Fibroblast of pulmonary artery (primary cell): ENCODE measurements at regions not wholly inside any gene's neighbourhood (a gene's known extent, or its start where the extent isn't known, plus 50 kb on each side); places are given as distances from the start of the nearest gene placed in this dataset.

Experiments used
- DNase-seq: peaks from one replicate; pipeline ENCODE4 v3.0.0-alpha.2; 2010; ENCODE audit warnings: low read depth
- H3K4me3 ChIP-seq: replicated peaks from 2 replicates; pipeline ENCODE4 v1.5.1; 2011; ENCODE audit warnings: low read depth, mild to moderate bottlenecking, control low read depth, low read length, moderate library complexity
- TF ChIP-seq, protein P1 (sequence below): IDR thresholded peaks from 2 replicates; pipeline ENCODE4 v1.5.1; 2011; ENCODE audit warnings: mild to moderate bottlenecking, control low read depth, low read length, inconsistent platforms; ENCODE audit errors: missing control alignments

- TF ChIP-seq, protein P1, sequence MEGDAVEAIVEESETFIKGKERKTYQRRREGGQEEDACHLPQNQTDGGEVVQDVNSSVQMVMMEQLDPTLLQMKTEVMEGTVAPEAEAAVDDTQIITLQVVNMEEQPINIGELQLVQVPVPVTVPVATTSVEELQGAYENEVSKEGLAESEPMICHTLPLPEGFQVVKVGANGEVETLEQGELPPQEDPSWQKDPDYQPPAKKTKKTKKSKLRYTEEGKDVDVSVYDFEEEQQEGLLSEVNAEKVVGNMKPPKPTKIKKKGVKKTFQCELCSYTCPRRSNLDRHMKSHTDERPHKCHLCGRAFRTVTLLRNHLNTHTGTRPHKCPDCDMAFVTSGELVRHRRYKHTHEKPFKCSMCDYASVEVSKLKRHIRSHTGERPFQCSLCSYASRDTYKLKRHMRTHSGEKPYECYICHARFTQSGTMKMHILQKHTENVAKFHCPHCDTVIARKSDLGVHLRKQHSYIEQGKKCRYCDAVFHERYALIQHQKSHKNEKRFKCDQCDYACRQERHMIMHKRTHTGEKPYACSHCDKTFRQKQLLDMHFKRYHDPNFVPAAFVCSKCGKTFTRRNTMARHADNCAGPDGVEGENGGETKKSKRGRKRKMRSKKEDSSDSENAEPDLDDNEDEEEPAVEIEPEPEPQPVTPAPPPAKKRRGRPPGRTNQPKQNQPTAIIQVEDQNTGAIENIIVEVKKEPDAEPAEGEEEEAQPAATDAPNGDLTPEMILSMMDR, result no peak
- H3K4me3 ChIP-seq, result no peak overlapping the region
- no peak for DNase-seq
Observed at GRCh38 chr9:135240222-135240621, 152.8 kb downstream of the OLFM1 start.

DNA sequence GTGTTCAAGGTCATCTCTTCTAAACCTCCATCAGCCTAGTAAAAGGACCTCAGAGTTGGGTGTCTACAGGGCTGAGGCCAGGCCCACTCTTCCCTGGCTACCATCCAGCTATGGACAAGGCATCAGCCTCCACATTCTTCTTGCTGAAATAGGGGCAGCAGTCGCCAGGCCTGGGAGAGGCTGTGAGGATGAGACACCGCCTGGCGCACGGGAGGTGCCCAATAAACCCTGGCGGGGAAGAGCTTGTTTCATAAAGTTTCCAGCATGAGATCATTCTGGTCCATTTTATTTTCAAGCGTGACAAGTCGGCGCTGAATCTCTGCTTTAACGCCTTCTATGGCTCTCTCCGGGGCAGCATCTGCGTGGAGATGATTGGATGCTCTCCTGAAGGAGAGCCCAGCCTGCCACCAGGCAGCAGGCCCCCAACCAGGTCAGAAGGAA is 153.4 kb downstream of the OLFM1 start:
- H3K4me3 ChIP-seq, result no peak overlapping the region
- DNase-seq, result no peak
- TF ChIP-seq, protein P1, result no peak

DNA sequence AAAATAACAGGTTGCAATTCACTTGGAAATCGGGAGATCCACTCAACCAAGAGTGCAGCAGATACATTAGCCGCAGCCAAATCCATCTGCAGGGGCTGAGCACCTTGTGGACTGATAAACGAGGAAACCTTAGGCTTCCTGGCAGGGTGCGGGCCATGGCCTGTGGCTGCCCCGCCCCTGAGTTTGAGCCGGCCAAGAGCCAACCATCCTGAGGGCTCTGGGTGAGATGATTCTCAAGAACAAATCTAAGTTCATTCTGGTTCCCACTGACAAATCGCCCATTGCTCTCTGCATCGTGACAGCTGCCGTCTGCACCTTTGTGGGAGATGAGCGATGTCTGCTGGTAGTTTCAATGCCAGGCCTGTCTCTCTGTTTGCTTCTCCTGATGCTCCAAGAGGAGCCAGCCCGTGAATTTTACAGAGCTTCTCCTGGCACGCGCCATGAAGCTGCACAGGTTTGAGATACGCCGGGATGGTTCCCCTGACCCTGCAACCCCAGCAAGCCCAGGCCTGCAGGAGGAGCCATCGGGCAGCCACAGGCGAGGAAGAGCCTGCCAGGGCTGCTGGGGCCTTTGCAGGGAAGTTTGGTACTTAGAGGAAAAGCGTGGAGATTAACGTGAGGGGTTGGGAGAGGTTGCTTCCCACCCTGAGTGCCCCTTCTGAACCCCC is 154.0 kb downstream of the OLFM1 start:
- H3K4me3 ChIP-seq, result no peak overlapping the region
- no peak for DNase-seq
- TF ChIP-seq, protein P1, result no peak

DNA sequence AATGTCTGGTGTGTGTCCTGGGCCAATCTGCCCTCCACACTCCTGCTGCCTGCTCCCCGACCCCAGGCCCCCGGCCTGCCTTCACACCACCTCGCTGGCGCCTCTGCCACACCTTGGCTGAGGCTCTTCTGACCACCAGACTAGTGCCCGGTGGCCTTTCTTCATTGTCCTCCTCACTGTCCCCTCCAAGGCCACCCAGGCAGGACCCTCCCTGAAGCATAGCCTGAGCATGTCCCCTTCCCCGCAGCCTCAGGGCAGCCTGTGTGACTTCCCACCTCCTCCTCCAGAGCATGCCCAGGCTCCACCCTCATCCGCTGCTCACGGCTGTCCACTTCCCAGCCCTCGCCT is 154.6 kb downstream of the OLFM1 start:
- no peak for DNase-seq
- TF ChIP-seq, protein P1, result no peak
- H3K4me3 ChIP-seq, result no peak overlapping the region

GRCh38 chr9:135242406-135242805 is 154.9 kb downstream of the OLFM1 start:
- TF ChIP-seq, protein P1, result no peak
- DNase-seq, result no peak

DNA sequence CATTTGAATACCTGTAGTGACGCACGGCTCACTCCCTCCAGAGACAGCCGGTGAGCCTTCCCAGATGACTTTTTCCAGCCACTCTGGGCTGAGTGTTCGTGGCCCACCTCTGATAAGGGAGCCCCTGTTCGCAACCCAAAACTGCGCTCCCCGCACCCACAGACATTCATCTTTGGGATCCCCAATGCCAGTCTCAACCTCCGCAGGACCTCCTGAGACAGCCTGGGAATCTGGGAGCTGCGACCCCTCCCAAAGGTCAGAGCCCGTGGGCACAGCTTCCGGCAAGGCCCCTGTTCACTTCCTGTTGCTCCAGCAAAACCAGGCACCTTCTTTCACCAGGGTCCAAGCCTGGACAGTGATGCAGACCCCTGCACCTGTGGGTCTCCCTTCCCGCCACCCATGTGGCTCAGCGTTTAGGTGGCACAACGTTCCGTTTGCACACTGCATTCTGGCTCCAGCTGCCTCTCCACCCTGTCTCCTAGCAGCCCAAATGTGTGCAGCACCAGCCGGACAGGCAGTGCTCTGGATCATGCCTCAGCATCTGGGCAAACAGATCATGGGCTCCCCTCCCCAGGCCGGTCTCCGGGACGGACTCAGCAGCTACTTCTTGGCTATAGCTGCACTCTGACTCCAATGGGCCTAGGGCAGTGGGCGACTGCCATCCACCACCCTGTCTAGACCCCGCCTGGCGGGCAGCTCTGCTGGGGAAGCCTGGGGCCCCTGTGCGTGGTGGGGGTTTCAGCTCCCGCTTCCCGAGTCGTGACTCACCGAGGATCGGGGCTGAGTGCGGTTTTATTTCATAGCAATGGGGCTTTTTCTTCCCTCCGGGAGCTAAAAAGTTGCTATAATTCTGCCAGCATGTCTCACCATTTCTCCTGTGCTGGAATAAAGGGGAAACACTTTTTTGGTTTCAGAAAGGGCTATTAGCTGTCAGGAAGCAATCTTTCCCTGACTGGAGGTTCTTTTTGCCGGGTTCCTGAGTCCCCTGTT is 156.0 kb downstream of the OLFM1 start:
- H3K4me3 ChIP-seq, result no peak overlapping the region
- TF ChIP-seq, protein P1, result no peak
- no peak for DNase-seq

More at GRCh38 chr9:135242406-135242805, 154.9 kb downstream of the OLFM1 start:
- H3K4me3 ChIP-seq, result no peak overlapping the region
